Activated CD4-positive, alpha-beta T cell treated with anti-CD3 and anti-CD28 coated beads for 36 hours (primary cell): ENCODE measurements at regions not wholly inside any gene's neighbourhood (a gene's known extent, or its start where the extent isn't known, plus 50 kb on each side); places are given as distances from the start of the nearest gene placed in this dataset.

Experiments
- ATAC-seq: fragments of 200-7000 bp; cut with Tn5 transposase; one replicate; pipeline ENCODE4 v1.10.0; 2021; ENCODE audit warnings: mild to moderate bottlenecking, moderate library complexity
- CTCF ChIA-PET: fragments of 350-600 bp; sonication (Branson Sonifier 250); formaldehyde crosslinking; loops from one replicate; lab custom pipeline; 2021; ENCODE audit warnings: antibody characterized with exemption; lab: Charles Lee
- POLR2A ChIA-PET: fragments of 350-600 bp; sonication (Branson Sonifier 250); formaldehyde crosslinking; loops from one replicate; lab custom pipeline; 2021; ENCODE audit warnings: antibody characterized with exemption, inconsistent platforms; lab: Charles Lee
- DNase-seq: peaks from one replicate; pipeline ENCODE4 v3.0.0-alpha.2; 2020
- H3K27ac Mint-ChIP-seq: one replicate; pipeline ENCODE4 v1.8.0; 2021; ENCODE audit warnings: mixed read lengths
- H3K27me3 Mint-ChIP-seq: one replicate; pipeline ENCODE4 v1.8.0; 2021; ENCODE audit warnings: mixed read lengths
- H3K36me3 Mint-ChIP-seq: one replicate; pipeline ENCODE4 v1.8.0; 2021; ENCODE audit warnings: low read depth, mixed read lengths
- H3K4me1 Mint-ChIP-seq: one replicate; pipeline ENCODE4 v1.8.0; 2021; ENCODE audit warnings: mixed read lengths
- H3K4me3 Mint-ChIP-seq: one replicate; pipeline ENCODE4 v1.8.0; 2021; ENCODE audit warnings: mild to moderate bottlenecking, moderate library complexity, mixed read lengths
- H3K9me3 Mint-ChIP-seq: one replicate; pipeline ENCODE4 v1.8.0; 2021; ENCODE audit warnings: low read depth, mixed read lengths
- intact Hi-C, 2 experiments: fragments of 100-400 bp; cut with DNase I in 1 of 2; cut with micrococcal nuclease in 1 of 2; formaldehyde crosslinking; loops; one replicate each; pipeline versions ENCODE4 v1.14.2 to v1.15.1; 2022 to 2024; cut with DNase I, micrococcal nuclease

GRCh38 chr22:47335460-47335859 is 573.0 kb downstream of the TBC1D22A start:
- no peak for ATAC-seq

DNA sequence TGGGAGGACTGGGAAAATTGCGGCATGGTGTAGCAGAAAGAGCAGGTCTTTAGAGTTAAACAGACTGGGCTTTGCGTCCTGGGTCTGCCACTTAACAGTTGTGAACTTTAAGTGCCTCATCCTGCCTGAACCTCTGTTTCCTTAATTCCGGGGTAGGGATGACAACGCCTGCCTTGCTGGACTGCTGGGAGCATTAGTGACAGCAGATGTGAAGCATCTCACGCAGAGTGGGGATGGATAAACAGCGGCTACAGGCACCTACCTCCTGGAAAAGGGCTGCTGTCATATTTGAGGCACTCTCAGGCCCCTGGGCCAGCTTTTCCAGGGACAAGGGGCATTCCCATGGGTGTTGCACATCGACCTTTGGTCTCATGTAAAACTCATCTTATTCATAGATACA is 572.2 kb downstream of the TBC1D22A start:
- H3K27me3 Mint-ChIP-seq = peaks cover 21% of the 10 kb centered on the region
- H3K36me3 Mint-ChIP-seq = no peaks in the 10 kb centered on the region
- intact Hi-C loops = no loop called here
- H3K4me3 Mint-ChIP-seq = no peak overlapping the region
- no peak for DNase-seq
- H3K4me1 Mint-ChIP-seq = no peaks in the 10 kb centered on the region
- POLR2A ChIA-PET = no interaction called here
- no peak for ATAC-seq
- CTCF ChIA-PET = no interaction called here
- H3K9me3 Mint-ChIP-seq = peaks cover 5% of the 10 kb centered on the region
- no peak overlapping the region for H3K27ac Mint-ChIP-seq

More at GRCh38 chr22:47335460-47335859, 573.0 kb downstream of the TBC1D22A start:
- intact Hi-C loops = no loop called here
- peaks cover 5% of the 10 kb centered on the region for H3K9me3 Mint-ChIP-seq
- CTCF ChIA-PET = interaction anchor here (0.6 kb wide), 1 partner anchor 141 kb away, joined by 3 read pairs; no protein-coding TSS in a partner anchor
- H3K36me3 Mint-ChIP-seq = no peaks in the 10 kb centered on the region
- no peak overlapping the region for H3K4me3 Mint-ChIP-seq
- H3K27ac Mint-ChIP-seq = no peak overlapping the region
- POLR2A ChIA-PET = no interaction called here
- no peak for DNase-seq
- no peaks in the 10 kb centered on the region for H3K4me1 Mint-ChIP-seq
- peaks cover 16% of the 10 kb centered on the region for H3K27me3 Mint-ChIP-seq

DNA sequence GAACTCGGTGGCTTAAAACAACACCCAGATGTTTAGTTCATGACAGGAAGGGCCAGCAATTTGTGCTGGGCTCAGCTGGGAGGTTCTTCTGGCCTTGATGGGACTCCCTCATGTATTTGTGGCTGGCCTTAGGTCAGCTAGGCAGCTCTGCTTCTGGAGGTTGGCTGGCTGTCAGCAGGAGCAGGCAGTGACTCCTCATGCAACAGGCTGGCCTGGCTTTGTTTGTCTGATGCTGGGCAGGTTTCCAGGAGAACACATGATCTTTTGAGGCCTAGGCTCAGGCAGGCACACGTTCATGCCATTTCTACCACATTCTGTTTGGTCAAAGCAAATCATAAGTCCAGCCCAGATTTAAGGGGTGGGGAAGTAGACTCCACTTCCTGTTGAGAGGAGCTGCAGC is 571.2 kb downstream of the TBC1D22A start:
- no peak for DNase-seq
- no peak overlapping the region for H3K4me3 Mint-ChIP-seq
- intact Hi-C loops = no loop called here
- no peak overlapping the region for H3K27ac Mint-ChIP-seq
- no peaks in the 10 kb centered on the region for H3K36me3 Mint-ChIP-seq
- H3K9me3 Mint-ChIP-seq = peaks cover 5% of the 10 kb centered on the region
- no peak for ATAC-seq
- peaks cover 25% of the 10 kb centered on the region for H3K27me3 Mint-ChIP-seq
- H3K4me1 Mint-ChIP-seq = no peaks in the 10 kb centered on the region
- ChIA-PET POLR2A (no interaction called here), CTCF (no interaction called here)

DNA sequence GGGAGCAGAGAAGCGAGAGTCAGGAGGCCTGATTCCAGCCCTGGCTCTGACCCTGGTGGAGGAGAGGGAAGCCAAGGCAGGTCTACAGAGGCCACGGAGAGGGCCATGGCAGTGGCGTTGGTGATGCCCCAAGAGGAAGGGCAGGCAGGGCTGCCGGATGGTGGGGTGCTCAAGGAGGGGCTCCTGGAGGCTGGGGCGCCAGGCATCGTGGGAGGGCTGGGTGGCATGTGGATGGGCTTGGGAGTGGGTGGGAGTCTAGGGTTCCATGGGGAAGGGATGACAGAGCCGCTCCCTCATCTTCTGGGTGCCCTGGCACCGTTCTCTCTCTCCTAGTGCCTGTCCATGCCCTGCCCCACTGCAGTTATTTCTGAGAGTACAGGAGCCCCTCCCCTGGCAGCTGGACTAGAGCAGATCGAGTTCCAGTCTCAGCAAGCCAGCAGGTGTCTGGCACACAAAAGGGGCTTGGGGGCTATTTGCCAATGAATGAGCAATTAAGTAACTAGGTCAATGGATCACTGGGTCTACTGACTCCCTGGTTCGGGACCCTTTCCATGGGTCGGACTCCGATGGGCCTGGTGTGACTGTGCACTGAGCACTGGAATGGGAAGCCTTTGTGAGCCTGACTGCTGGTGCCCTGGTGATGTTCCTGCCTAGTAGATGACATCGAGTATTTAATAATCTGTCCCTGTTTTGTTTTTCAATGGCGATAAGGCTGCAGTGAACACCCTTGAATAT is 570.0 kb downstream of the TBC1D22A start:
- Mint-ChIP-seq H3K9me3 (peaks cover 5% of the 10 kb centered on the region), H3K4me1 (no peaks in the 10 kb centered on the region), H3K27me3 (peaks cover 29% of the 10 kb centered on the region), H3K36me3 (no peaks in the 10 kb centered on the region), H3K4me3 (no peak overlapping the region), H3K27ac (no peak overlapping the region)
- DNase-seq (no peak), ATAC-seq (no peak)
- ChIA-PET CTCF (interaction anchor here (0.6 kb wide), 1 partner anchor 104 kb away, joined by 3 read pairs; no protein-coding TSS in a partner anchor), POLR2A (no interaction called here)
- intact Hi-C loops = no loop called here

DNA sequence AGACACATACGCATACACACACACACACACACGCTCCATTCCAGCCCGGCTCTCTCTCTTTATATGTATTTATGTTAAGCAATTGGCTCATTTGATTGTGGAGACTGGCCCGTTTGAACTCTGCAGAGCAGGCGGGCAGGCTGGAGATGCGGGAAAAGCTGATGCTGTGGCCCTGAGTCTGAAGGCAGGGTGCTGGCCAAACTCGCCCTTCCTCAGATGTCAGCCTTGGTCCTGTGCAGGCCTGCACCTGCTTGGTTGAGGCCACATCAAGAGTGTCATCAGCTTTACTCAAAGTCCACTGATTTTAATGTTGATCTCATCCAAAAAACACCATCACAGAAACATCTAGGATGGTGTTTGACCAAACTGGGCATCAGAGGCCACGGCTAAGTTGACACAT is 569.3 kb downstream of the TBC1D22A start:
- Mint-ChIP-seq H3K27ac (no peak overlapping the region), H3K9me3 (peaks cover 5% of the 10 kb centered on the region), H3K36me3 (no peaks in the 10 kb centered on the region), H3K4me3 (no peak overlapping the region), H3K27me3 (peaks cover 29% of the 10 kb centered on the region), H3K4me1 (no peaks in the 10 kb centered on the region)
- intact Hi-C loops = no loop called here
- ChIA-PET CTCF (interaction anchor here (0.6 kb wide), 1 partner anchor 105 kb away, joined by 3 read pairs; no protein-coding TSS in a partner anchor), POLR2A (no interaction called here)
- no peak for DNase-seq
- ATAC-seq = no peak

- Mint-ChIP-seq H3K9me3 (no peaks in the 10 kb centered on the region), H3K4me1 (no peaks in the 10 kb centered on the region), H3K27me3 (peaks cover 26% of the 10 kb centered on the region), H3K36me3 (no peaks in the 10 kb centered on the region), H3K27ac (no peak overlapping the region), H3K4me3 (no peak overlapping the region)
- POLR2A ChIA-PET = no interaction called here
- intact Hi-C loops = no loop called here
- ATAC-seq (no peak), DNase-seq (no peak)
- CTCF ChIA-PET = no interaction called here
Observed at GRCh38 chr22:47329727-47330650, 567.5 kb downstream of the TBC1D22A start.

- ATAC-seq = no peak
- CTCF ChIA-PET = no interaction called here
- POLR2A ChIA-PET = no interaction called here
- H3K4me1 Mint-ChIP-seq = no peaks in the 10 kb centered on the region
- intact Hi-C loops = no loop called here
- no peaks in the 10 kb centered on the region for H3K36me3 Mint-ChIP-seq
- peaks cover 28% of the 10 kb centered on the region for H3K27me3 Mint-ChIP-seq
- no peak for DNase-seq
- no peak overlapping the region for H3K4me3 Mint-ChIP-seq
- H3K27ac Mint-ChIP-seq = no peak overlapping the region
- no peaks in the 10 kb centered on the region for H3K9me3 Mint-ChIP-seq
Observed at GRCh38 chr22:47328550-47329243, 566.2 kb downstream of the TBC1D22A start.

GRCh38 chr22:47327241-47327640 is 564.8 kb downstream of the TBC1D22A start:
- DNase-seq = no peak
- intact Hi-C loops = no loop called here
- Mint-ChIP-seq H3K36me3 (no peaks in the 10 kb centered on the region), H3K9me3 (peaks cover 4% of the 10 kb centered on the region), H3K4me1 (no peaks in the 10 kb centered on the region), H3K4me3 (no peak overlapping the region), H3K27me3 (peaks cover 26% of the 10 kb centered on the region), H3K27ac (no peak overlapping the region)
- POLR2A ChIA-PET = no interaction called here
- CTCF ChIA-PET = interaction anchor here (0.7 kb wide), 1 partner anchor 93 kb away, joined by 3 read pairs; no protein-coding TSS in a partner anchor
- ATAC-seq = no peak

DNA sequence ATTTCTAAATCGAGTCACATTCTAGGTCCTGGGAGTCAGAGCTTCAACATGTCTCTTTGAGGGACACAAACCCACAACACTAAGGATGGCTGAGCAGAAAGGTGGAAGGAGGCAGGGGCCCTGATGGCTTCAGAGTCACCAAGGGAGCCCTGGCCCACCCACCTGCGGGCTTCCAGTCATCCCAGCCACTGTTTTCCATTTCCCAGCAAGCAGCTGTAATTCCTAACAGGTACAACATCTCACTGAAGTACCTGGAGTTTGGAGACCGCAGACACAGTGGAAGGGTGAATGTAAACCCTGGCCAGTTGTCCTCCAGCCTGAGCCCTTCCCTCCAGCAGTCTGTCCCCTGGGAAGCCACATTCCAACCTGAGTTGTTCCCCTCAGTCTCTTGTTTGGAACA is 562.8 kb downstream of the TBC1D22A start:
- CTCF ChIA-PET = no interaction called here
- Mint-ChIP-seq H3K4me3 (no peak overlapping the region), H3K27ac (no peak overlapping the region), H3K36me3 (no peaks in the 10 kb centered on the region), H3K4me1 (no peaks in the 10 kb centered on the region), H3K9me3 (peaks cover 4% of the 10 kb centered on the region), H3K27me3 (peaks cover 17% of the 10 kb centered on the region)
- intact Hi-C loops = no loop called here
- ATAC-seq = no peak
- no peak for DNase-seq
- POLR2A ChIA-PET = no interaction called here

DNA sequence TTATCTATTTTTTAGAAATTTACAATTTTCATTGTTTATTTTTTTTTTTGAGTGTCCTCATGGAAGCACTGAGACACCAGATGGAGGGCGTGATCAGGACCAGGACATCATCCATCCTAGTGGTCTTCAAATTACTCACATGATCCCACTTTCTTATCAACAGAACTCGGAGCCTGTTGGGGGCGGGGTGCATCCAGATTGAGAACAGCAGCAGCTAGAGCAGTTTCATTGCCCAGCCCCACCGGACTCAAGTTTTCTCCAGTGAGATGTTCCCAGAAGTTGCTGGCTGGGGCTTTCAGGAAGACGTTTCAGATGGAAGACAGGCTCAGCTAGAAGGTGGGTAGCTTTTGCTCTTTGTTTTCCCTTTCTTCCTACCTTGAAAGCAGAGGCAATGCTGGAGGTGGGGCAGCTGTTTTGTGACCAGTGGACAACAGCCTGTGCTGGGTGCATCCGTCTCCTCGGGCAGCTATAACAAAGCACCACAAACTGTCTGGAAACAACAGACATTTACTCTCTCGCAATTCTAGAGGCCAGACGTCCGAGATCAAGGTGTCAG is 562.1 kb downstream of the TBC1D22A start:
- no peak overlapping the region for H3K27ac Mint-ChIP-seq
- H3K4me3 Mint-ChIP-seq = no peak overlapping the region
- intact Hi-C loops = no loop called here
- peaks cover 13% of the 10 kb centered on the region for H3K27me3 Mint-ChIP-seq
- ChIA-PET POLR2A (no interaction called here), CTCF (no interaction called here)
- H3K4me1 Mint-ChIP-seq = no peaks in the 10 kb centered on the region
- ATAC-seq = no peak
- H3K9me3 Mint-ChIP-seq = peaks cover 4% of the 10 kb centered on the region
- no peak for DNase-seq
- no peaks in the 10 kb centered on the region for H3K36me3 Mint-ChIP-seq

DNA sequence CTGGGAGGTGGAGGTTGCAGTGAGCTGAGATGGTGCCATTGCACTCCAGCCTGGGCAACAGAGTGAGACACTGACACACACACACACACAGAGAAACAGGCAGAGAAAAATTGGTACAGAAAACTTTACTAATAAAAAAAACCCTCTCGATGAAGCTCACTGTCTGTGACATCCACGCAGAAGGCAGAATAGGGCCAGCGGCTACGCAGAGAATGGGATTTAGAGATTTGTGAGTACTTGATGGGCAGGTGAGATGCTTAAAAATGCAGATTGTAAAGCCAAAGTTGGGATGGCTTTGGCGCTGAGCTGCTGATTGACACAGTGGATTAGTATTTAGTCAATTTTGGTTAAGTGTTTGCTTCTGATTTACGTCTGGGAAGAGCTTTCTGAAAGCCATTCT is 561.1 kb downstream of the TBC1D22A start:
- Mint-ChIP-seq H3K4me1 (no peaks in the 10 kb centered on the region), H3K36me3 (no peaks in the 10 kb centered on the region), H3K27ac (no peak overlapping the region), H3K9me3 (peaks cover 4% of the 10 kb centered on the region), H3K4me3 (no peak overlapping the region), H3K27me3 (peaks cover 11% of the 10 kb centered on the region)
- DNase-seq (no peak), ATAC-seq (no peak)
- CTCF ChIA-PET = no interaction called here
- POLR2A ChIA-PET = no interaction called here
- intact Hi-C loops = no loop called here
